Sigmoid colon (tissue), 6 donors: ENCODE measurements at regions not wholly inside any gene's neighbourhood (a gene's known extent, or its start where the extent isn't known, plus 50 kb on each side); places are given as distances from the start of the nearest gene placed in this dataset.
"Not testable (repeated sequence)": the region's sequence is repeated elsewhere in the genome, so short reads cannot be mapped to it uniquely, and the experiment has no call there.

Experiments
- DNase-seq: peaks from one replicate; pipeline ENCODE4 v3.0.0-alpha.2; 2019
- H3K27ac ChIP-seq, 4 donors: fragments of 200-600 bp; sonication (generic); one replicate each; pipeline ENCODE4 v1.5.1; 2016 to 2019; ENCODE audit warnings: mild to moderate bottlenecking in 1 of 4
- H3K27me3 ChIP-seq, 3 donors: fragments of 200-600 bp; sonication (generic); one replicate each; pipeline ENCODE4 v1.5.1; 2019; ENCODE audit warnings: mild to moderate bottlenecking in 1 of 3
- H3K36me3 ChIP-seq, 4 donors: fragments of 200-600 bp; sonication (generic); one replicate each; pipeline ENCODE4 v1.5.1; 2016 to 2019
- H3K4me1 ChIP-seq, 4 donors: fragments of 200-600 bp; sonication (generic); one replicate each; pipeline ENCODE4 v1.5.1; 2017 to 2019
- H3K4me3 ChIP-seq, 4 donors: fragments of 200-600 bp; sonication (generic); one replicate each; pipeline ENCODE4 v1.5.1; 2017 to 2019; ENCODE audit warnings: mild to moderate bottlenecking in 2 of 4, moderate library complexity in 1 of 4
- H3K9me3 ChIP-seq, 4 donors: fragments of 200-600 bp in 3 of 4; sonication (generic) in 3 of 4; one replicate each; pipeline versions ENCODE4 v1.5.1 to v1.6.1; 2013 to 2019
- CTCF ChIP-seq, 4 experiments: fragments of 450-650 bp in 3 of 4; fragments of 200-600 bp in 1 of 4; IDR thresholded peaks; one replicate each; pipeline ENCODE4 v1.5.1; 2016 to 2019; ENCODE audit warnings: antibody characterized with exemption in 4 of 4, mild to moderate bottlenecking in 3 of 4, moderate library complexity in 2 of 4
- EP300 ChIP-seq, 4 donors: sonication (generic); formaldehyde crosslinking; IDR thresholded peaks; one replicate each; pipeline ENCODE4 v1.6.1; 2017; ENCODE audit warnings: antibody characterized with exemption in 4 of 4
- POLR2A ChIP-seq, 2 donors: fragments of 450-650 bp; IDR thresholded peaks; one replicate each; pipeline ENCODE4 v1.6.1; 2016; ENCODE audit warnings: antibody characterized with exemption in 2 of 2, mild to moderate bottlenecking in 2 of 2, moderate library complexity in 2 of 2
- POLR2AphosphoS5 ChIP-seq, 4 donors: sonication (generic); formaldehyde crosslinking; IDR thresholded peaks; one replicate each; pipeline ENCODE4 v1.6.1; 2017; ENCODE audit warnings: antibody characterized with exemption in 4 of 4
- WGBS, 2 donors: extraction: QIAGEN DNeasy Blood & Tissue Kit; methylation state at CpG; one replicate each; pipeline ENCODE4 v1.1.7; 2013; 5-methylcytosine and 5-hydroxymethylcytosine counted together
- intact Hi-C: fragments of 100-400 bp; cut with DNase I; formaldehyde crosslinking; loops from one replicate; pipeline ENCODE4 v1.15.1; 2023
- donor health status: healthy with polysubstance abuse.
- donor health status: healthy.

- Histone ChIP-seq H3K4me1 (peaks cover 0 to 39% (median 28%) of the 10 kb centered on the region in 4 donors), H3K4me3 (no peak overlapping the region), H3K27me3 (no peaks in the 10 kb centered on the region), H3K36me3 (no peaks in the 10 kb centered on the region), H3K27ac (peak overlapping the region; percentile 42 to 78 (median 68)), H3K9me3 (no peaks in the 10 kb centered on the region)
- 65 to 77% methylated on average over 4 of the region's 4 CpGs for WGBS, 2 donors
- intact Hi-C loops = no loop called here
- no peak for DNase-seq
- no peak for TF ChIP-seq POLR2A (IDR thresholded peaks at IDR 0.05)
- no peak for TF ChIP-seq POLR2AphosphoS5 (IDR thresholded peaks at IDR 0.05)
- no peak for TF ChIP-seq EP300 (IDR thresholded peaks at IDR 0.05)
- TF ChIP-seq CTCF (IDR thresholded peaks at IDR 0.05) = no peak
Observed at GRCh38 chr2:37802211-37802752, 122.8 kb upstream of the RMDN2 start.

GRCh38 chr2:37802899-37803379 is 122.1 kb upstream of the RMDN2 start:
- Histone ChIP-seq H3K27ac (peak overlapping the region; percentile 42 to 78 (median 68)), H3K36me3 (no peaks in the 10 kb centered on the region), H3K9me3 (no peaks in the 10 kb centered on the region), H3K4me3 (no peak overlapping the region), H3K27me3 (no peaks in the 10 kb centered on the region), H3K4me1 (peaks cover 0 to 34% (median 27%) of the 10 kb centered on the region in 4 donors)
- no peak for DNase-seq
- TF ChIP-seq CTCF (IDR thresholded peaks at IDR 0.05) = no peak
- TF ChIP-seq POLR2AphosphoS5 (IDR thresholded peaks at IDR 0.05) = peak in 1 of 4 donors; percentile 13
- intact Hi-C loops = no loop called here

GRCh38 chr2:37806004-37806403 is 119.1 kb upstream of the RMDN2 start:
- H3K27me3 ChIP-seq, H3K9me3 ChIP-seq, H3K27ac ChIP-seq, H3K36me3 ChIP-seq, intact Hi-C loops, H3K4me3 ChIP-seq, DNase-seq: not testable (repeated sequence)
- H3K4me1 ChIP-seq = peaks cover 0 to 33% (median 33%) of the 10 kb centered on the region in 4 donors
- WGBS, 2 donors = 89 to 95% methylated on average over 2 of the region's 2 CpGs

- DNase-seq = no peak
- intact Hi-C loops = no loop called here
- no peaks in the 10 kb centered on the region for H3K9me3 ChIP-seq
- H3K4me3 ChIP-seq = no peak overlapping the region
- TF ChIP-seq POLR2A (IDR thresholded peaks at IDR 0.05) (no peak), POLR2AphosphoS5 (IDR thresholded peaks at IDR 0.05) (no peak), EP300 (IDR thresholded peaks at IDR 0.05) (no peak), CTCF (IDR thresholded peaks at IDR 0.05) (peak in 1 of 4 experiments; percentile 21)
- H3K27ac ChIP-seq = peak overlapping the region; percentile 52 to 82 (median 66)
- H3K36me3 ChIP-seq = no peaks in the 10 kb centered on the region
- WGBS, 2 donors = 7 to 49% methylated on average over 1 of the region's 1 CpG
- no peaks in the 10 kb centered on the region for H3K27me3 ChIP-seq
- H3K4me1 ChIP-seq = peaks cover 0 to 19% (median 18%) of the 10 kb centered on the region in 4 donors
Observed at GRCh38 chr2:37809525-37809924, 115.6 kb upstream of the RMDN2 start.

GRCh38 chr2:37809931-37810570 is 115.0 kb upstream of the RMDN2 start:
- TF ChIP-seq POLR2A (IDR thresholded peaks at IDR 0.05) (no peak), POLR2AphosphoS5 (IDR thresholded peaks at IDR 0.05) (peak in 2 of 4 donors; percentile 18 to 33)
- Histone ChIP-seq H3K4me3 (no peak overlapping the region), H3K9me3 (no peaks in the 10 kb centered on the region), H3K36me3 (no peaks in the 10 kb centered on the region), H3K27me3 (no peaks in the 10 kb centered on the region), H3K27ac (peak overlapping the region; percentile 52 to 82 (median 66)), H3K4me1 (peaks cover 0 to 19% (median 18%) of the 10 kb centered on the region in 4 donors)
- 58 to 76% methylated on average over 2 of the region's 2 CpGs for whole genome bisulfite sequencing, 2 donors
- intact Hi-C loops = no loop called here
- no peak for DNase-seq
